Heart right ventricle (tissue), 16 donors: ENCODE measurements at regions not wholly inside any gene's neighbourhood (a gene's known extent, or its start where the extent isn't known, plus 50 kb on each side); places are given as distances from the start of the nearest gene placed in this dataset.
A peak's percentile ranks its signal among the peaks of the same experiment; 100 is the strongest.

ENCODE experiments used
- ATAC-seq, 8 donors: fragments of 200-7000 bp; cut with Tn5 transposase; one replicate each; pipeline ENCODE4 v1.9.1; 2020; ENCODE audit warnings: mild to moderate bottlenecking in 8 of 8, moderate library complexity in 8 of 8, moderate number of reproducible peaks in 1 of 8
- DNase-seq, 2 donors: peaks; one replicate each; pipeline ENCODE4 v3.0.0-alpha.2; 2020
- H3K27ac ChIP-seq, 10 donors: fragments of 200-600 bp; sonication (generic) in 2 of 10; one replicate each; pipeline versions ENCODE4 v1.5.0 to v1.8.0; 2020 to 2022; ENCODE audit warnings: mild to moderate bottlenecking in 3 of 10
- H3K27me3 ChIP-seq, 7 donors: fragments of 200-600 bp; one replicate each; pipeline ENCODE4 v1.8.0; 2021 to 2022; ENCODE audit warnings: mild to moderate bottlenecking in 2 of 7
- H3K36me3 ChIP-seq, 9 donors: fragments of 200-600 bp; sonication (generic) in 1 of 9; one replicate each; pipeline versions ENCODE4 v1.5.0 to v1.8.0; 2020 to 2022; ENCODE audit warnings: mild to moderate bottlenecking in 2 of 9
- H3K4me1 ChIP-seq, 9 donors: fragments of 200-600 bp; sonication (generic) in 1 of 9; one replicate each; pipeline versions ENCODE4 v1.5.0 to v1.8.0; 2020 to 2022; ENCODE audit warnings: mild to moderate bottlenecking in 4 of 9
- H3K4me3 ChIP-seq, 10 donors: fragments of 200-600 bp; sonication (generic) in 2 of 10; one replicate each; pipeline versions ENCODE4 v1.5.0 to v1.8.0; 2020 to 2022; ENCODE audit warnings: mild to moderate bottlenecking in 7 of 10, moderate library complexity in 2 of 10
- H3K9me3 ChIP-seq, 11 donors: fragments of 200-600 bp in 10 of 11; sonication (generic) in 2 of 11; one replicate each; pipeline versions ENCODE4 v1.5.0 to v1.8.0; 2013 to 2022; ENCODE audit warnings: mild to moderate bottlenecking in 2 of 11, control low read depth in 1 of 11, moderate library complexity in 1 of 11
- CTCF ChIP-seq, 9 donors: fragments of 200-600 bp; sonication (generic) in 2 of 9; IDR thresholded peaks; one replicate each; pipeline versions ENCODE4 v1.5.0 to v1.8.0; 2021 to 2022; ENCODE audit warnings: antibody characterized with exemption in 9 of 9, mild to moderate bottlenecking in 5 of 9, moderate library complexity in 1 of 9
- WGBS, 2 donors: extraction: QIAGEN DNeasy Blood & Tissue Kit; methylation state at CpG; one replicate each; pipeline ENCODE4 v1.1.7; 2013; ENCODE audit warnings: inconsistent platforms in 1 of 2; 5-methylcytosine and 5-hydroxymethylcytosine counted together
- intact Hi-C, 10 donors: fragments of 100-400 bp; cut with DNase I; formaldehyde crosslinking; loops; one replicate each; pipeline versions ENCODE4 v1.11.1 to v1.14.2; 2022
- donor health status: Arrhythmogenic right ventricular cardiomyopathy.
- donor health status: ischemic (EF 13 %, LVEDD 7.1; RV severe dilation, severe dysfunction).
- donor health status: healthy with polysubstance abuse.
- donor health status: DM: no; HTN: yes; CAD: no.
- donor health status: DM: no; HTN: no; CAD: no.
- donor health status: ischemic (EF 25% LVEDD 6.9; RV normal size, moderate dysfunction).
- donor health status: ischemic (EF 25% LVEDD 5.7; RV mildly dilated, moderate dysfunction).
- donor health status: healthy.
- donor health status: DM: yes; HTN: yes; CAD: no.
- donor health status: Ischemic cardiomyopathy.
- donor health status: ischemic (EF 35%, LVEDD 5.7; RV mildly dilated, moderate dysfunction).
- donor health status: nonischemic (EF 11% LVEDD 7.7; RV severe dilation, severe dysfunction).
- donor health status: DM: yes; HTN: yes; CAD: no.
- donor health status: PGD.
- donor health status: ischemic (EF 29% LVEDD 5.4; RV normal size, mild dysfunction).
- donor health status: nonischemic (EF 23%, LVEDD 6.1; RV moderate dilation, normal function).

GRCh38 chr5:60228676-60229075 is 335.1 kb upstream of the PDE4D start:
- H3K4me1 ChIP-seq: peaks cover 0 to 13% (median 0%) of the 10 kb centered on the region in 9 donors
- H3K4me3 ChIP-seq: no peak overlapping the region
- no peak for TF ChIP-seq CTCF (IDR thresholded peaks at IDR 0.05)
- H3K36me3 ChIP-seq: no peaks in the 10 kb centered on the region
- ATAC-seq (no peak), DNase-seq (no peak)
- intact Hi-C loops: no loop called here
- H3K27ac ChIP-seq: no peak overlapping the region
- WGBS, 2 donors: 88 to 89% methylated on average over 3 of the region's 3 CpGs
- H3K9me3 ChIP-seq: no peaks in the 10 kb centered on the region
- H3K27me3 ChIP-seq: no peaks in the 10 kb centered on the region

DNA sequence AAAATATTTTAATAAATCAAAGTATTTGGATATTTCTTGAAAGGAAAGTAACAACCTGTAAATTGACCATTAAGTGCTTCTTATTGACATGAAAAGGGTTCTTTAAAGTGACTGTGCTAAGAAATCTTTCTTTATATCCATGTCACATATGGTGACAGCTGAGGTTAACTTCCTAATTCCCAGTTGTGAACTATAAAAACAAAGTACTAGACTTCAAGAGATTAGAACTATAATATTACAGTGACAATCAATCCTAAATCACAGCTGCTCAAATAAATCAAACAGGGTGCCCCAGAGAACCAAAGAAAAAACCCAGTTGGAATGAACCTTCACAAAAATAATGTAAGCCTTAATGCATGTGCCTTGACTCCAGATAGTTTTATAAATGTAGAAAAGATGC is 332.6 kb upstream of the PDE4D start:
- intact Hi-C loops: no loop called here
- no peak overlapping the region for H3K27ac ChIP-seq
- TF ChIP-seq CTCF (IDR thresholded peaks at IDR 0.05): no peak
- no peaks in the 10 kb centered on the region for H3K27me3 ChIP-seq
- DNase-seq (no peak), ATAC-seq (no peak)
- H3K36me3 ChIP-seq: no peaks in the 10 kb centered on the region
- H3K4me1 ChIP-seq: no peaks in the 10 kb centered on the region
- no peaks in the 10 kb centered on the region for H3K9me3 ChIP-seq
- no peak overlapping the region for H3K4me3 ChIP-seq

GRCh38 chr5:60223342-60223741 is 329.8 kb upstream of the PDE4D start:
- WGBS, 2 donors: 61 to 71% methylated on average over 3 of the region's 3 CpGs
- H3K4me1 ChIP-seq: no peaks in the 10 kb centered on the region
- H3K9me3 ChIP-seq: no peaks in the 10 kb centered on the region
- no peak overlapping the region for H3K27ac ChIP-seq
- H3K36me3 ChIP-seq: no peaks in the 10 kb centered on the region
- no peak overlapping the region for H3K4me3 ChIP-seq
- TF ChIP-seq CTCF (IDR thresholded peaks at IDR 0.05): no peak
- no peak for DNase-seq
- no peaks in the 10 kb centered on the region for H3K27me3 ChIP-seq
- intact Hi-C loops: no loop called here
- ATAC-seq: peak in 1 of 8 donors; percentile 63

DNA sequence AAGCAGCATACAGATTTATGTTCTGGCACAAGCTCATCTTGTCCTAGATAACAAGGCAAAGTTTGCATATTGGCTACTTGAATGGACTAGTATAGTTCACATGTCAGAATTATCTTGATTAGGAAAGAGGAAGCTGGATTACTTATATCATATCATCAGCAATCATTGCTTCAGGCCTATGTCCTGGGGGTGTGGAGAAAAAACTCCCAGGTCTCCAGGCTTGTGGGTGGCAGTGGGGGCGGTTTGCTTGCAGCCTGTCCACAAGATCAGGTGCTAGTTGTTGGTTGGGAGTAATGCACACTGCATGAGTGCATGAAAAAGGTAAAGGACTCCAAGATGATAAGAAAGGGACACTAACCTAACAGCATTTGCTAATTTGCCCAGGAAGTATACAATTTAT is 326.4 kb upstream of the PDE4D start:
- 90 to 93% methylated on average over 1 of the region's 1 CpG for WGBS, 2 donors
- DNase-seq: no peak
- H3K4me1 ChIP-seq: no peaks in the 10 kb centered on the region
- peaks cover 0 to 8% (median 0%) of the 10 kb centered on the region in 11 donors for H3K9me3 ChIP-seq
- ATAC-seq: no peak
- no peak overlapping the region for H3K27ac ChIP-seq
- H3K4me3 ChIP-seq: no peak overlapping the region
- H3K36me3 ChIP-seq: no peaks in the 10 kb centered on the region
- no peaks in the 10 kb centered on the region for H3K27me3 ChIP-seq
- TF ChIP-seq CTCF (IDR thresholded peaks at IDR 0.05): no peak
- intact Hi-C loops: no loop called here

- intact Hi-C loops: no loop called here
- peak overlapping the region in 1 of 10 donors; percentile 39 for H3K4me3 ChIP-seq
- WGBS, 2 donors: 62 to 79% methylated on average over 17 of the region's 17 CpGs
- DNase-seq (no peak), ATAC-seq (no peak)
- H3K27me3 ChIP-seq: no peaks in the 10 kb centered on the region
- TF ChIP-seq CTCF (IDR thresholded peaks at IDR 0.05): no peak
- H3K9me3 ChIP-seq: peaks cover 0 to 1% (median 0%) of the 10 kb centered on the region in 11 donors
- H3K27ac ChIP-seq: peak overlapping the region in 1 of 10 donors; percentile 51
- H3K4me1 ChIP-seq: peaks cover 0 to 16% (median 0%) of the 10 kb centered on the region in 9 donors
- H3K36me3 ChIP-seq: no peaks in the 10 kb centered on the region
Observed at GRCh38 chr5:60210810-60211209, 317.3 kb upstream of the PDE4D start.
